ENCODE measurements at regions not wholly inside any gene's neighbourhood (a gene's known extent, or its start where the extent isn't known, plus 50 kb on each side); places are given as distances from the start of the nearest gene placed in this dataset.
"Not testable (repeated sequence)": the region's sequence is repeated elsewhere in the genome, so short reads cannot be mapped to it uniquely, and the experiment has no call there.

GRCh38 chr3:106839576-106840280, 537.5 kb upstream of the CCDC54 start:
- DNase-seq = no peak

GRCh38 chr3:106840319-106840718, 536.9 kb upstream of the CCDC54 start:
- no peak for DNase-seq

GRCh38 chr3:106842151-106842550, 535.1 kb upstream of the CCDC54 start:
- no peak for DNase-seq

GRCh38 chr3:106844638-106845037, 532.6 kb upstream of the CCDC54 start:
- DNase-seq = no peak

GRCh38 chr3:106848099-106848498, 529.1 kb upstream of the CCDC54 start:
- DNase-seq = no peak

- no peak for DNase-seq
Observed at GRCh38 chr3:106850437-106850836, 526.8 kb upstream of the CCDC54 start.

- not testable (repeated sequence) for DNase-seq
Observed at GRCh38 chr3:106858321-106858720, 518.9 kb upstream of the CCDC54 start.

GRCh38 chr3:106860182-106860581, 517.1 kb upstream of the CCDC54 start:
- no peak for DNase-seq

- no peak for DNase-seq
Observed at GRCh38 chr3:106862067-106862466, 515.2 kb upstream of the CCDC54 start.

GRCh38 chr3:106877627-106878026, 499.6 kb upstream of the CCDC54 start:
- no peak for DNase-seq

GRCh38 chr3:106880206-106880605, 497.0 kb upstream of the CCDC54 start:
- no peak for DNase-seq

GRCh38 chr3:106881186-106881585, 496.1 kb upstream of the CCDC54 start:
- no peak for DNase-seq

GRCh38 chr3:106882297-106882696, 494.9 kb upstream of the CCDC54 start:
- DNase-seq = no peak

GRCh38 chr3:106906074-106906473, 471.2 kb upstream of the CCDC54 start:
- no peak for DNase-seq

- DNase-seq = no peak
Observed at GRCh38 chr3:106908181-106908938, 468.9 kb upstream of the CCDC54 start.

- DNase-seq = no peak
Observed at GRCh38 chr3:106913111-106913698, 464.0 kb upstream of the CCDC54 start.

GRCh38 chr3:106913966-106914365, 463.3 kb upstream of the CCDC54 start:
- DNase-seq = no peak

GRCh38 chr3:106920609-106921008, 456.6 kb upstream of the CCDC54 start:
- no peak for DNase-seq

GRCh38 chr3:106929081-106929480, 448.2 kb upstream of the CCDC54 start:
- no peak for DNase-seq

- no peak for DNase-seq
Observed at GRCh38 chr3:106930086-106930485, 447.2 kb upstream of the CCDC54 start.

GRCh38 chr3:106931904-106932303, 445.3 kb upstream of the CCDC54 start:
- DNase-seq = no peak

- no peak for DNase-seq
Observed at GRCh38 chr3:106936337-106936736, 440.9 kb upstream of the CCDC54 start.

- DNase-seq = no peak
Observed at GRCh38 chr3:106942051-106942450, 435.2 kb upstream of the CCDC54 start.

- no peak for DNase-seq
Observed at GRCh38 chr3:106943071-106943470, 434.2 kb upstream of the CCDC54 start.

All from activated CD4-positive, alpha-beta T cell treated with anti-CD3 and anti-CD28 coated beads, Interleukin-2, amount 50 U/mL, for 48 hours (primary cell).